ENCODE measurements at regions not wholly inside any gene's neighbourhood (a gene's known extent, or its start where the extent isn't known, plus 50 kb on each side); places are given as distances from the start of the nearest gene placed in this dataset.

- no peak for TF ChIP-seq SIN3A (IDR thresholded peaks at IDR 0.05; ENCODE audit: borderline replicate concordance, insufficient read depth, low read length)
- TF ChIP-seq, protein P1, sequence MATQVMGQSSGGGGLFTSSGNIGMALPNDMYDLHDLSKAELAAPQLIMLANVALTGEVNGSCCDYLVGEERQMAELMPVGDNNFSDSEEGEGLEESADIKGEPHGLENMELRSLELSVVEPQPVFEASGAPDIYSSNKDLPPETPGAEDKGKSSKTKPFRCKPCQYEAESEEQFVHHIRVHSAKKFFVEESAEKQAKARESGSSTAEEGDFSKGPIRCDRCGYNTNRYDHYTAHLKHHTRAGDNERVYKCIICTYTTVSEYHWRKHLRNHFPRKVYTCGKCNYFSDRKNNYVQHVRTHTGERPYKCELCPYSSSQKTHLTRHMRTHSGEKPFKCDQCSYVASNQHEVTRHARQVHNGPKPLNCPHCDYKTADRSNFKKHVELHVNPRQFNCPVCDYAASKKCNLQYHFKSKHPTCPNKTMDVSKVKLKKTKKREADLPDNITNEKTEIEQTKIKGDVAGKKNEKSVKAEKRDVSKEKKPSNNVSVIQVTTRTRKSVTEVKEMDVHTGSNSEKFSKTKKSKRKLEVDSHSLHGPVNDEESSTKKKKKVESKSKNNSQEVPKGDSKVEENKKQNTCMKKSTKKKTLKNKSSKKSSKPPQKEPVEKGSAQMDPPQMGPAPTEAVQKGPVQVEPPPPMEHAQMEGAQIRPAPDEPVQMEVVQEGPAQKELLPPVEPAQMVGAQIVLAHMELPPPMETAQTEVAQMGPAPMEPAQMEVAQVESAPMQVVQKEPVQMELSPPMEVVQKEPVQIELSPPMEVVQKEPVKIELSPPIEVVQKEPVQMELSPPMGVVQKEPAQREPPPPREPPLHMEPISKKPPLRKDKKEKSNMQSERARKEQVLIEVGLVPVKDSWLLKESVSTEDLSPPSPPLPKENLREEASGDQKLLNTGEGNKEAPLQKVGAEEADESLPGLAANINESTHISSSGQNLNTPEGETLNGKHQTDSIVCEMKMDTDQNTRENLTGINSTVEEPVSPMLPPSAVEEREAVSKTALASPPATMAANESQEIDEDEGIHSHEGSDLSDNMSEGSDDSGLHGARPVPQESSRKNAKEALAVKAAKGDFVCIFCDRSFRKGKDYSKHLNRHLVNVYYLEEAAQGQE (IDR thresholded peaks at IDR 0.05; ENCODE audit: insufficient read depth in 1 of 2, low read depth in 2 of 2, low read length in 2 of 2) = no peak
- TF ChIP-seq POLR2AphosphoS5 (IDR thresholded peaks at IDR 0.05; ENCODE audit: low read depth, low read length) = no peak
Measured at GRCh38 chr10:57775250-57775649, 492.4 kb downstream of the IPMK start.

Data from PFSK-1 (cell line).